ENCODE measurements at regions not wholly inside any gene's neighbourhood (a gene's known extent, or its start where the extent isn't known, plus 50 kb on each side); places are given as distances from the start of the nearest gene placed in this dataset.

- no peak for TF ChIP-seq POLR2A (conservative IDR thresholded peaks at IDR 0.05)
- no peak for TF ChIP-seq NR1H2 (CRISPR knock-in tag; IDR thresholded peaks at IDR 0.05)
- no peak for TF ChIP-seq ZBTB11 (CRISPR knock-in tag; IDR thresholded peaks at IDR 0.05)
- TF ChIP-seq GMEB1 (CRISPR knock-in tag; IDR thresholded peaks at IDR 0.05) = no peak
- TF ChIP-seq JUN (IDR thresholded peaks at IDR 0.05; ENCODE audit: borderline replicate concordance, low read depth, low read length) = no peak
- no peak for TF ChIP-seq JUN (CRISPR knock-in tag; IDR thresholded peaks at IDR 0.05; ENCODE audit: borderline replicate concordance)
- no peak for TF ChIP-seq SREBF2 (CRISPR knock-in tag; IDR thresholded peaks at IDR 0.05)
- no peak for TF ChIP-seq BACH1 (tag; IDR thresholded peaks at IDR 0.05)
- no peak for TF ChIP-seq ZNF79 (CRISPR knock-in tag; IDR thresholded peaks at IDR 0.05; ENCODE audit: low read depth)
Observed at GRCh38 chr10:3951993-3952392, 167.0 kb upstream of the KLF6 start.

Data from K562 (cell line).